ENCODE measurements at regions not wholly inside any gene's neighbourhood (a gene's known extent, or its start where the extent isn't known, plus 50 kb on each side); places are given as distances from the start of the nearest gene placed in this dataset.

DNA sequence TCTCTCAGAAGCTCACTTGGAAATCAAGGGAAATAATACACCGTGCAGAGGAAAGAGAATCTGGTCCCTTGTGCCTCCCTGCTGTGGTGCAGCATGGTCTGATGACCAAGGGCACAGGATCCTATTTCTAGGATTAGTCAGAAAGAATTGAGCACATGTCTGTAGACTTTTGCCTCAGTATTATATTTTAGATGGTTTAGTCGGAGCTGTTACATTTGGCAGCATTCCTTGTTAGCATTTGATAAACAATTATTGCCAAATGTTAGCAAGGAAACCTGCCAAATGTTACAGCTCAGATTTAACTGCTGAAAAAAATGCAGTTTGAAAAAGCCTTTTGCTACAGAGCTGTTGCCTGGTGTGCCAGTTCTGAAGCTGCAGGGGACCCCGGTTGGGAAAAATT, 183.5 kb upstream of the DPYD start:
- TF ChIP-seq BCL11A (tag by site-specific recombination; IDR thresholded peaks at IDR 0.05; ENCODE audit: low read depth), result no peak
- TF ChIP-seq, protein P1, sequence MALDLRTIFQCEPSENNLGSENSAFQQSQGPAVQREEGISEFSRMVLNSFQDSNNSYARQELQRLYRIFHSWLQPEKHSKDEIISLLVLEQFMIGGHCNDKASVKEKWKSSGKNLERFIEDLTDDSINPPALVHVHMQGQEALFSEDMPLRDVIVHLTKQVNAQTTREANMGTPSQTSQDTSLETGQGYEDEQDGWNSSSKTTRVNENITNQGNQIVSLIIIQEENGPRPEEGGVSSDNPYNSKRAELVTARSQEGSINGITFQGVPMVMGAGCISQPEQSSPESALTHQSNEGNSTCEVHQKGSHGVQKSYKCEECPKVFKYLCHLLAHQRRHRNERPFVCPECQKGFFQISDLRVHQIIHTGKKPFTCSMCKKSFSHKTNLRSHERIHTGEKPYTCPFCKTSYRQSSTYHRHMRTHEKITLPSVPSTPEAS (tag by site-specific recombination; IDR thresholded peaks at IDR 0.05), result no peak
